ENCODE measurements at regions not wholly inside any gene's neighbourhood (a gene's known extent, or its start where the extent isn't known, plus 50 kb on each side); places are given as distances from the start of the nearest gene placed in this dataset.
"Not testable (repeated sequence)": the region's sequence is repeated elsewhere in the genome, so short reads cannot be mapped to it uniquely, and the experiment has no call there.

DNA sequence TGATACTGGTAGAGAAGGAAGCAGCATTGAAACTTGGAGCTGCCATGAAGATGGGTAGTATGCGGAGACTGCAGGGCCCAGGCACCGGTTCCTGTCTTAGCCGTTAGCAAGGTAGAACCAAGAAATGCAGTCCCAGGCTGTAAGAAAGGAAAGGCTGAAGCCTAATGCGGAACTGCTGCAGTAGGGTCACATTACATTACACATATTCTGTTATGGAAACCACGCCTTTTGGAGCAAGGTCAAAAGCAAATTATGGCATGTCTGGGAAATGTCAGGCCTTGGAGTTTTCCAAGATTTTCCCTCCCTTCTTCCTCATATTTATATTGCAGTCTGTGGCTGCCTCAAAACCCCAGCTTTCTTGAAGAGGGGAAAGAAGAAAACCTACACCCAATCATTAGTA is 204.8 kb upstream of the RASGEF1B start:
- TF ChIP-seq EZH2 (IDR thresholded peaks at IDR 0.05): no peak
- TF ChIP-seq, protein P1, sequence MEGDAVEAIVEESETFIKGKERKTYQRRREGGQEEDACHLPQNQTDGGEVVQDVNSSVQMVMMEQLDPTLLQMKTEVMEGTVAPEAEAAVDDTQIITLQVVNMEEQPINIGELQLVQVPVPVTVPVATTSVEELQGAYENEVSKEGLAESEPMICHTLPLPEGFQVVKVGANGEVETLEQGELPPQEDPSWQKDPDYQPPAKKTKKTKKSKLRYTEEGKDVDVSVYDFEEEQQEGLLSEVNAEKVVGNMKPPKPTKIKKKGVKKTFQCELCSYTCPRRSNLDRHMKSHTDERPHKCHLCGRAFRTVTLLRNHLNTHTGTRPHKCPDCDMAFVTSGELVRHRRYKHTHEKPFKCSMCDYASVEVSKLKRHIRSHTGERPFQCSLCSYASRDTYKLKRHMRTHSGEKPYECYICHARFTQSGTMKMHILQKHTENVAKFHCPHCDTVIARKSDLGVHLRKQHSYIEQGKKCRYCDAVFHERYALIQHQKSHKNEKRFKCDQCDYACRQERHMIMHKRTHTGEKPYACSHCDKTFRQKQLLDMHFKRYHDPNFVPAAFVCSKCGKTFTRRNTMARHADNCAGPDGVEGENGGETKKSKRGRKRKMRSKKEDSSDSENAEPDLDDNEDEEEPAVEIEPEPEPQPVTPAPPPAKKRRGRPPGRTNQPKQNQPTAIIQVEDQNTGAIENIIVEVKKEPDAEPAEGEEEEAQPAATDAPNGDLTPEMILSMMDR (IDR thresholded peaks at IDR 0.05): no peak
- no peaks in the 10 kb centered on the region for H3K27me3 Mint-ChIP-seq (ENCODE audit: insufficient read depth, low read depth)
- Histone ChIP-seq H3K9me3 (ENCODE audit: low read depth) (no peaks in the 10 kb centered on the region), H3K27me3 (no peaks in the 10 kb centered on the region), H4K20me1 (ENCODE audit: low read depth) (no peaks in the 10 kb centered on the region), H3F3A (ENCODE audit: low read depth) (no peaks in the 10 kb centered on the region), H3K36me3 (no peaks in the 10 kb centered on the region), H3K9ac (no peak overlapping the region), H3K79me2 (ENCODE audit: low read depth) (no peaks in the 10 kb centered on the region), H3K27ac (no peak overlapping the region), H2AFZ (replicated peaks) (no peak overlapping the region), H3K4me1 (peaks cover 9% of the 10 kb centered on the region), H3K4me2 (no peak overlapping the region), H3K4me3 (no peak overlapping the region)
- no peaks in the 10 kb centered on the region for H3K4me1 Mint-ChIP-seq
- H3K4me3 Mint-ChIP-seq: no peak overlapping the region
- H3K9me3 Mint-ChIP-seq: no peaks in the 10 kb centered on the region
- DNase-seq (ENCODE audit: low spot score): no peak
- no peak overlapping the region for H3K27ac Mint-ChIP-seq
- H3K36me3 Mint-ChIP-seq: no peaks in the 10 kb centered on the region

DNA sequence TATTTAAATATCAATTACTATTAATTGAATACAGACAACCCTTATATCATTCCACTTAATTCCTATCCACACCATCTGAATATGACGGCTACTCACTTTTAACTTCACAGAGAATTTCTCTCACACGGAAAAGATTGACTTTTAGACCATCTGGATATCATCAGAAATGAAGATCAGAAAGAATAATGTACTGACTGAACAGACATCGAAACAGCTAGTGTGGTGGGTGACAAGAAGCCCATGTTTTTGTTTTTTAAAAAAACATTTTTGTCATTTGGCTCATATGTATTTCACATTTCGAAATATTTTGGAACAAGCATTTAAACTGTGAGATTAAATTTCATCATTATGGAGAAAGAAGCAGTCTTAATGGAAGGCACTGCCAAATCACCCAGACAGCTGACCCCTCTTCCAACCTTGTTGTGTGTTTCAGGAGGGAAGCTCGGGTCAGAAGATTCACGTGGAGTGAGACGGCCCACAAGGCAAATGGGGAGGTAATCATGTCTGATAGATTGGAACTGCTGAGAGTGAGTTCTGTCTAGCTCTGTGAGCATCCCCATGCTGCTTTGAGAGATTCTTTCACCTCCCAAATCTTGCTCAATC is 204.2 kb upstream of the RASGEF1B start:
- H3K36me3 Mint-ChIP-seq: no peaks in the 10 kb centered on the region
- no peak overlapping the region for H2AFZ ChIP-seq (replicated peaks)

DNA sequence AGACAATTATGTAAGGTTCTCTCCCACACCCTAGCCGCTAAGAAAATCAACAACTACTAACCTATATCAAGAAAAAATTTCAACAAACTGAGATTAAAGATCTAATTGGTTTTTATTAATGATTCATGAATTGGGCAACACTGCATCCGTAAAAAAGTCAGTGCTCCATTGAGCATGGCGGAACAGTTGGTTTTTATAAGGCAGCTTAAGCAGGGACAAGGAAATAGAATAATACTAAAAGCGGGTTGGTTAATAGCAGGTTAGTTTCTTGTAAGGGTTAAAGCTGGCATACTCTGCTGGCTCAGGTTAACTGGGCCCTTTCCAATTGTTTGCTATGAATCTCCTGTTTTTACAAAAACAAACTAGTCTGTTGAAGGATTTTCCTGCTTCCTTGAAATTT is 202.3 kb upstream of the RASGEF1B start:
- H3K27me3 ChIP-seq: no peaks in the 10 kb centered on the region
- Mint-ChIP-seq H3K36me3 (no peaks in the 10 kb centered on the region), H3K4me3 (no peak overlapping the region), H3K4me1 (no peaks in the 10 kb centered on the region), H3K27me3 (ENCODE audit: insufficient read depth, low read depth) (peaks cover 2% of the 10 kb centered on the region), H3K9me3 (no peaks in the 10 kb centered on the region), H3K27ac (no peak overlapping the region)
- no peaks in the 10 kb centered on the region for H3K4me1 ChIP-seq
- no peaks in the 10 kb centered on the region for H3K79me2 ChIP-seq (ENCODE audit: low read depth)
- H3K36me3 ChIP-seq: no peaks in the 10 kb centered on the region
- no peaks in the 10 kb centered on the region for H3F3A ChIP-seq (ENCODE audit: low read depth)
- H3K4me2 ChIP-seq: no peak overlapping the region
- H3K4me3 ChIP-seq: no peak overlapping the region
- no peak overlapping the region for H3K27ac ChIP-seq
- no peak for TF ChIP-seq EZH2phosphoT487 (IDR thresholded peaks at IDR 0.05)
- TF ChIP-seq, protein P1 (IDR thresholded peaks at IDR 0.05): no peak
- no peak for TF ChIP-seq EZH2 (IDR thresholded peaks at IDR 0.05)
- no peak overlapping the region for H2AFZ ChIP-seq (replicated peaks)
- H3K9ac ChIP-seq: no peak overlapping the region
- no peaks in the 10 kb centered on the region for H3K9me3 ChIP-seq (ENCODE audit: low read depth)
- no peaks in the 10 kb centered on the region for H4K20me1 ChIP-seq (ENCODE audit: low read depth)
- DNase-seq (ENCODE audit: low spot score): no peak

More for the DNA sequence above, 204.2 kb upstream of the RASGEF1B start:
- Mint-ChIP-seq H3K27ac (no peak overlapping the region), H3K4me3 (no peak overlapping the region), H3K27me3 (ENCODE audit: insufficient read depth, low read depth) (no peaks in the 10 kb centered on the region), H3K9me3 (no peaks in the 10 kb centered on the region), H3K4me1 (no peaks in the 10 kb centered on the region)
- no peak overlapping the region for H3K27ac ChIP-seq
- no peaks in the 10 kb centered on the region for H3K9me3 ChIP-seq (ENCODE audit: low read depth)
- H3K79me2 ChIP-seq (ENCODE audit: low read depth): no peaks in the 10 kb centered on the region
- H3K9ac ChIP-seq: no peak overlapping the region
- H3F3A ChIP-seq (ENCODE audit: low read depth): no peaks in the 10 kb centered on the region
- peaks cover 4% of the 10 kb centered on the region for H3K4me1 ChIP-seq
- no peaks in the 10 kb centered on the region for H3K27me3 ChIP-seq
- no peak overlapping the region for H3K4me2 ChIP-seq
- no peak overlapping the region for H3K4me3 ChIP-seq
- no peaks in the 10 kb centered on the region for H4K20me1 ChIP-seq (ENCODE audit: low read depth)
- no peak for TF ChIP-seq EZH2 (IDR thresholded peaks at IDR 0.05)
- TF ChIP-seq EZH2phosphoT487 (IDR thresholded peaks at IDR 0.05): no peak
- H3K36me3 ChIP-seq: no peaks in the 10 kb centered on the region
- DNase-seq (ENCODE audit: low spot score): no peak

DNA sequence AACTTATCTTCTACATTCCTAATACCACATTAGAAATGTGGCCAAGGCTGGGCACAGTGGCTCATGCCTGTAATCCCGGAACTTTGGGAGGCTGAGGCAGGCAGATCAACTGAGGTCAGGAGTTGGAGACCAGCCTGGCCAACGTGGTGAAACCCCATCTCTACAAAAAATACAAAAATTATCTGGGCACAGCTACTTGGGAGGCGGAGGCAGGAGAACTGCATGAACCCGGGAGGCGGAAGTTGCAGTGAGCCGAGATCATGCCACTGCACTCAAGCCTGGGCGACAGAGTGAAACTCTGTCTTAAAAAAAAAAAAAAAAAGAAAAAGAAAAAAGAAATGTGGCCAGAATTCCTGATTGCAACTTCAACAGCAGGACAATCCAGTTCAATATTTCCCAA is 196.6 kb upstream of the RASGEF1B start:
- not testable (repeated sequence) for H3F3A ChIP-seq (ENCODE audit: low read depth); H3K9me3 ChIP-seq (ENCODE audit: low read depth); H3K27ac Mint-ChIP-seq; H3K4me1 Mint-ChIP-seq; H3K4me3 ChIP-seq; H3K9me3 Mint-ChIP-seq; H4K20me1 ChIP-seq (ENCODE audit: low read depth); H3K36me3 ChIP-seq; H3K4me1 ChIP-seq; H3K79me2 ChIP-seq (ENCODE audit: low read depth); H3K4me2 ChIP-seq; H2AFZ ChIP-seq (replicated peaks); H3K27ac ChIP-seq; DNase-seq (ENCODE audit: low spot score); H3K36me3 Mint-ChIP-seq; H3K9ac ChIP-seq; H3K27me3 Mint-ChIP-seq (ENCODE audit: insufficient read depth, low read depth); H3K4me3 Mint-ChIP-seq; H3K27me3 ChIP-seq

Measured in neural progenitor cell (in vitro differentiated cells).